Globus pallidus (tissue), 1 donor: ENCODE measurements at regions not wholly inside any gene's neighbourhood (a gene's known extent, or its start where the extent isn't known, plus 50 kb on each side); places are given as distances from the start of the nearest gene placed in this dataset.

Experiments
- DNase-seq: peaks from one replicate; pipeline ENCODE4 v3.0.0-alpha.2; 2015; ENCODE audit warnings: low spot score

DNA sequence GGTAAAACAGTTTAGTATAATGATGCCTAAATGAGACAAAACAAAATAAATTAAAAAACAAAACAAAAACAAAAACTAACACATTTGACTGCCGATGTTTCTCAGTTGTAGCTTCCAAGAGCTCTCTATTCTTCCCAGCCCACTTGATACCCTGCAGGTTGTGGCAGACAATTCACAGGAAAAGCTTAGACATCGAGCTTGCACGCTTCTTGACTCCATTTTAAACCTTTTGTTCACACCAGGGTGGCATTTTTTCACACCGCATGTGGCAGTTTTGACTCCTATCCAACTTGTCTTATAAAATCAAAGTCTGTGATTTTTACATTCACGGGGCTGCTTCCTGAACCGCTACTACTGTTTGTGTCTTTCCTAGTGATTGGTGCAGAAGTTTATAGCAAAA lies 575.9 kb downstream of the USP25 start:
- peak; percentile 68 for DNase-seq

DNA sequence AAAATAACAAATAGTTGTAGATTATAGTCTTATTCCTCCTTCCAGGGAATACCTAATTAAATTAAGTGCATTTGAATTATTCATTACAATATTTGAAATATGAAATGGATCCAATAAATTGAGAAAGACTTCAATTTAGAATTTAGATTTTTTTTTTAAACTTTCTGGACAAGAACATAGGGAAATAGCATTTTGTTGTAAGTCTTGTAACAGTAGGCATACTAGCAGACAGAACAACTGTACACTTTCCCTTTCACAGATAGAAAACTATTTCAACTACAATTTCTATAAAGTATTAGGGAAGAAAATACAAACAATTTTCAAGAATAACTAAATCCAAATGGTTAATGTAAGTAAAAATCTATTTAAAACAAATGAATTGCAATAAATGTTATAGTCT lies 577.5 kb downstream of the USP25 start:
- peak; percentile 40 for DNase-seq

DNA sequence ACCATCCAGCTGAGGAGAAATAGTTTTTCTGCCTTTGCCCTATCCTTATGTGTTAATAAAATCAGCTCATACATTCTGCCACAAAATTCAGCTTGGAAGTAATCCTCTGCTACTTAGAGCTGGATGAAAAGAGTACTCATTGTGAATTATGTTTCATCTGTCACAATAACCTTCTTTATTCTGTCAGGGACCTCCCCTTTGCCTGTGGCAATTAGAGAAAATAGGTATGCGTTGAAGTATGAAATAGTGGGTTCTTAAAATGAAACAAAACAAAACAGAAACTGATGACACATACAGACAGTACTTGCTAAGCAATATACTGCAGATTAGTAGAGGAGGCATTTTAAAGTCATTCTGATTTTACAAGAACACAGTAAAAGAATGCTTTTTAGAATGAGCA lies 578.5 kb downstream of the USP25 start:
- peak; percentile 74 for DNase-seq

DNA sequence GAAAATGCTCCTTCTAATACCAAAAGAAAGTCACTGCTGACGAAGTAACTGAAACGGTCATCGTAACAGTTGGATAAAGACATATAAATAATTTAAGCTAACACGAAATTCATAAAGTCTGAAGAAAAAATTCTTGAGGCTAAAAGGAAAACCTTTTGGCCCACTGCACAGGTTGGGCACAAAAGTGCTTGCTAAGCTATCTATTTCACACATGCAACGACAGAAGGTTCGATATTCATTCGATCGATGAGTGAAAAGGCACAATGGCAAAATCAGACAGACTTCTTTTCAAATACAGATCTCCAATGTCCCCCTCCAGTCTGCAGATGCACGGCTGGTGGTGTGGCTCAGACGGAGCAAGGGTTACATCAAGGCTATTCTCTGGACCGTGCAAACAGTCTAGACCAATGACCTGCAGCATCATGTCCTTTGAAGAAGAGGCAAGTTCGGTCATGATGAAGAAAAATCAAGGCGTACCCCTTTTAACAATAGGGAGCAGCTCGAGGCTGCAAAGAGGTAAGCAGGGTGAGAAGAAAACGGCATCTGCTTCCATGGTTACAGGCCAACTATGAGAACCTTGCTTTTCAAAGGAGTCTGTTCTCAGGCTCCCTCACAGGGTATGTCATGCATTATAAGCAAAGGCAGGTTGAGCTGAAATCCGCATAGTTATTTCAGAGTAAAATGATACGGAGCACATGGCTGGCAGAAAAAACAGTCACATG lies 579.6 kb downstream of the USP25 start:
- peak; percentile 65 for DNase-seq

DNA sequence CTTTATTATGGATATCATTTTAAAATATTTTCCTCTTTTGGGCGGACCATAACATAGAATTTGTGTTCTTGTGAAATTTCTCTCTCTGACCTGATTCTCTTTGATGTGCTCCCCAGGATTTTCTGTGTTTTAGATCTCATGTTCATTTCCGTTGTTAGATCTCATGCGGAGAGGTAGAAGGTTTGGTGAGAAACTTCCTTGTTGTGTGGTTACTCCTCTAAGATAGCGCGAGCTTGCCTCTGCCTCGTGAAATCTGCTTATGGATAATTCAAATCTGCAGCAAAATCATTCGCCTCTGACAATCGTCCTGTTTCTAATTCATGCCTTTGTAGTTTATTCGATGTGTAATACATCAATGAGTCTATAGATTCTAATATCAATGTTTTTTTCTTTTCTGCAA lies 580.4 kb downstream of the USP25 start:
- DNase-seq: peak; percentile 52

DNA sequence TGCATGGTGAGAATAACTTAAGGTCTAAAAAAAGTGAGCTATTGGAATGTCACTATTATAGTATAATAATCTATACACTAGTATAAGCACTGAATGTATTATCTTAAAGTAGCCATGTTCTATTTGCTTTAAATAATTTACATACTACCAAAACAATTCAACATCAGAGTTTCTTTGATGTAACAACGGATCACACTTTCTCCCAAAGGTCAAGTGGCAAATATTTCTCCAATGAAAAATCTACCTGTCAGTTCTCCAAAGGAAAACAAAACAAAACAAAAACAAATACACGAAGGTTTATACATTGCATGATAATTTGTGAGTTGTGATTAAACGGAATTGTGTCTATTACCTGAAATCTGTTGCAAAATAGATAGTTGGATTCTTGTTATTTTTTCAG lies 581.4 kb downstream of the USP25 start:
- no peak for DNase-seq

DNA sequence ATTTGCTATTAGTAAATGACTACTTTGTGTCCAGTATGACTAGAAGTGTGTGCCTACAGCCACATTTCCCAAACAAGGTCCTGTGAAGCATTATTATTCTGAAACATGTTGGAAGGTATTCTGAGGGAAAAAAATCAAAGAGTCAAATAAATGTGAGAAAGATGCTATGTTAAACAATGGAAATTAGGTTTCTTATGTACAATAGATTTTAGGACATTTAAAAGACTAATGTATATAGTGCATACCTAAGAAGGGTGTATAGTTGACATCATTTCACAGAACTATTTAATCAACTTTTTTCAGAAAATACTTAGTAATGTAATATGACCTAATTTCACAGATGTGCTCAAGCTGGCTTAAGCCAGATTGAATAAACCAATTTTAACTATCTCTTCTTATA lies 582.5 kb downstream of the USP25 start:
- DNase-seq: no peak

DNA sequence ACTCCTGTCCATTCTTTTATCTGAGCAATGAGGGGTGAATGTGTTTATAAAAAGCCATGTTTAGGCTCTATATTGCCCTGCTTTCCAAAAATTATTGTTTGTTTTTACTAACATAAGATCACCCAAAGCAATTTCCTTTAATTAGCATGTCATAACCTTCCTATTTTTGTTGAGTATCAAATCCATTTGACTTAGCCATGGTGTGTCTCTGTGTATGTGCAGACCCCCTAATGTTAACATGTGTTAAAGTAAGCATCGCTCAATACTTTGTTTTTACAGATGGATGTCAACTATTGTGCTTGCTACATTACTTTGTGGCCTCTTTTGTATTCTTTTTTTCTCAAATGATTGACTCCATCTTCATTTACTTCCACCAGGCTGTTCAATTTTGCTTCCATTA lies 585.4 kb downstream of the USP25 start:
- no peak for DNase-seq

DNA sequence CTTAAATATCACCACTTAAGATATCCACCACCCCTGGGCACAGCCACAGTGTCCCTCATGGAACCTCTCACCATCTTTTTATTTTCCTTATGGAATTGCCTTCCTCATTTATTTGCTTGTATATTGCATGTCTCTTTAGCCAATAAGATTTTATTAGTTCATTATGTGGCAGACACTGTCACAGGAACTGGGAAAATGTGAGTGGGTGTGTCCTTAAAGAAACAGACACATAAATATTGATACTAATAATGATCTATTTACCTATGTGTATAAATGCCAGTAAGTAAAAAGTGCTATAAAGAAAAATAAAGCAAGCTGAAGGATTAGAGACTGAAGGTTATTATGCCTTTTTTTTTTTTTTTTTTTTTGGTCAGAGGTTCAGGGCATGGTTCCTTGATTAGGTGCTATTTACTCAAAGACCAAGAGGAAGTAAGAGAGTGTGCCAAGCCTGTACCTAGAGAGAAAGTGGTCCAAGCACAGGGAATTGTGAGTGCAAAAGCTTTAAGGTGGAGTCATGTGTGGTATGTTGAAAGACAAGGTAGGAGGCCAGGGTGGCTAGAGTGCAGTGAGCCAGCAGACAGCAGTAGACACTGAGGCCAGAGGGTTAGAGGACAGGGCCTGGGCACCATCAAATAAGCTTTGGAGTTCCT lies 589.0 kb downstream of the USP25 start:
- DNase-seq: no peak

DNA sequence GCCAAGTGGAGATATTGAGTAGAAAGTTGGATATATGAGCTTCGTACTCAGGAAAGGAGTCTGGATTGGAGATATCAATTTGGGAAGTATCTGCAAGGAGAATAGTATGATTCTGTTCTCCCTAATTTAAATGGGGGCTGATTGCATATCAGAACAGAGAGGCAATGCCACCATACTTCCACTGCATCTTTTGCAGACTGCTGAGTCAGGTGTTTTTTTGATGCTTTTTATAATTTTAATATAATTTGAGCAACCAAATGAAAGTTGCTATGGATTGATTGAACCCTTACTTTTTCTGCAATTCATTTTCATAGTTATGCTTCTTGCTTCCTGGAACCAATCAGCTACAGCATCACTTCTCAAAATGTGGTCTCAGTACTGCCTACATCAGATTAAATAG lies 590.3 kb downstream of the USP25 start:
- no peak for DNase-seq

DNA sequence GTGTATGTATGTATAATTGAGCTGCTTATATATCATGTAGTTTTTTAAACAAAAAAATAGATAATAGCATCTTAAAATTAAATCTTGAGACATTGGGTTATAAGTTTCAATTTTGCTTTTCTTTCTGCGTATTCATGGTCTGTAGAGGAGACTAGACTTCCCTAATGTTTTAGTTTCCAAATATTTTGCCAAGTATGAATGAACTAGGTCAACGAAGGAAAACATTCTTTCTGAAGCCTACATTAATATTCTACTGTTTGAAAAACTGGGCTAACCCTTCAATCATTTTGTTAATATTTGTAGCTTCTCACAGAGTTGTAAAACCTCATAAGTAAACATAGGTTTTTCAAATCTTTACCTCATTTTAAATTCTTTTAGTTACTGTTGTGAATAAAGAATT lies 592.7 kb downstream of the USP25 start:
- DNase-seq: no peak

DNA sequence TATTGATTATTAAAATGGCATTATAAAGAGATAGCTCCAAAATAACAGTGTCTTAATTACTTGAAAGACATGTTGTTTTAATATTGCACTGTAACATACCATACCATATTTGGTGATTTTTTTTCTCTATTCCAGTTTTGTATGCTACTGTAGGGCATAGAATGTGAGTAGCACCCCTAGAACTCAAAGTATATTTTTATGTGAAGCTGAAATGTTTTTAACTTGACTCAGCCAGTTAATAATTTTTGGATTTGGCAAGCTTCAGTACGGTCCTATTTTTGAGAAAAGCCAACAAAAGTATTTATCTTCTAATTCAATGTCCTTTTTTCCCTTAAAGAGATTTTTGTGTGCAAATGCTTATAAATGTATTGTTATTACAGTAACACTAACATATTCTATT lies 593.8 kb downstream of the USP25 start:
- DNase-seq: no peak

DNA sequence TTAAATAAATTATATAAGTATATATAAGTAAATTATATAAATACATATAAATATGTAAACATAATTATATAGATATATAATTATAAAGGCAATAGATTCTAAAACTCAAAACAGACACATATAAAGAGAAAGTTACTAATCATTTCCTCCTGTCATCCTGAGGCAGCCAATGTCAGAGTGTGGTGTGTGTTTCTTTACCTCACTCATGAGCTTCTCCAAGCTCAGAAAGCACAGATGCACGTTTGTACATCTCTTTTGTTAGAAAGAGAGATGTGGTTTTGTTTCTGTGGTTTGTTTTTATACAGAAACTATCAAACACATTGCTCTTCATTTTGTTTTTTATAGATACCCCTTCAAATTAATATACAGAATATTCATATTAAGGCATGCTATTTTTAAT lies 594.8 kb downstream of the USP25 start:
- DNase-seq: no peak

DNA sequence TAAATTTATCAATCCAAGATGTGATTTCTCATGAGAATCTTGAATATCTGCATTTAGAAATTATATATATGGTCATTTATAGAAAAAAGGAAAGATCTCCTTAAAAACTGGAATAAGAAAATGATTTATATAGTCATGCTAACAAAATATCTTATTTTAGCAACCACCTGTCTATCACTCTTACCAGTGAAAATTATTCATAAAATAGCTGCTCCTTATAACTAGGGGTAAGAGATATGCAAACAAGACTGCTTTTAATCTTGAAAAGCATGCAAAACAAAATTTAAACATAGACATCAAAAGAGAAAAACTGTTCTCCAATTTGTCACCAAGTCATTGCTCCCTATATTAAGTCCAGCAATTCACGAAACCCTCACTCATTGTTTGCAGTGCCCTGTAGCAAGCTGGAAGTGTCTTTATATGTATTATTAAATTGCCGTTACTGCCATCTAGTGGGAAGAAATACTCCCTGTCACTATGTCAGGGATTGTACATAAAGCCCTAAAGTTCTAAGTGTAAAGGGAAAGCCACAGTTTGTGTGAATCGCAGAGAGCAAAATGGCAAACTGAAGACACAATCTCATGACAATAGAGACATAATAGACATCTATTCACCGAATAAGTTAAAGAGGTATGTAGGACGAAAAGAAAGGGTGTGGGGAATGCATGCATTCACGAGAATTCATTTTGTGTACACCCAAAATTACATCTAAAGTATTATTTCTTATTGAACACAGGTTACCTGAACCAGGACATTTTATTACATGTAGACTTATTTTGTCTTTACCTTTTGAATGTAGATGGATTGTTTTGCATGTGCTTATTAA lies 600.5 kb downstream of the USP25 start:
- peak; percentile 94 for DNase-seq

DNA sequence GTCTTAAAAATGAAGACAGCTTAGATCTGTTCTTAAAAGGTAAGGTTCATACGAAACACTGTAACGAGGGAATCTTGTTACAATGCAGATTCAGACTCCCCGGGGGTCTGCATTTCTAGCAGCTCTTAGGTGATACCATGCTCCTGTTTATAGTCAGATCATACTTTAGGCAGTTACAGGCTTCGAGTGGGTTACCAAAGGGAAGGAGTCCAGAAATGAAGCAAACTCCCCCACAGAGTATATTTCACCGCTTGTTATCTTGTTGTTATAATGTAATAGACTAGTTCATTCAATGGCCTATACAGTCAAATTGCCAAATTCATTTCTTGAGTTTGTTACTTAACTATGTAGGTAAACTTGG lies 601.1 kb downstream of the USP25 start:
- no peak for DNase-seq

DNA sequence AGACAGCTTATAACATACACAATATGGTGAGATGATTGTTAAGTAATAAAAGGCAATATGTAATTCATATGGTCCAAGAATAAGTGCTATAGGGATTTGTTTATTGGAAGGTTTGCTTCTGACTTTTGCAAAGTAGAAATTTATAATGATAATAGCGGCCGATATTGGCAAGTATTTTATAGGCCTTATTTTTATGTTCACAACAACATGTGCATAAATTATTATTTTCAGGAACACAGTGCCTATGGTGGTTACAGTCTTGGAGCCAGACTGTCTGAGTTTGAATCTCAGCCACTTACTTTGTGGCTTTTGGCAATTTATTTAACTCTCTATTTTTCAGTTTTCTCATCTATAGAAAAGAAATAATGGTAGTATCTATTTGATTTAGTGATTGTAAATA lies 607.5 kb downstream of the USP25 start:
- no peak for DNase-seq

DNA sequence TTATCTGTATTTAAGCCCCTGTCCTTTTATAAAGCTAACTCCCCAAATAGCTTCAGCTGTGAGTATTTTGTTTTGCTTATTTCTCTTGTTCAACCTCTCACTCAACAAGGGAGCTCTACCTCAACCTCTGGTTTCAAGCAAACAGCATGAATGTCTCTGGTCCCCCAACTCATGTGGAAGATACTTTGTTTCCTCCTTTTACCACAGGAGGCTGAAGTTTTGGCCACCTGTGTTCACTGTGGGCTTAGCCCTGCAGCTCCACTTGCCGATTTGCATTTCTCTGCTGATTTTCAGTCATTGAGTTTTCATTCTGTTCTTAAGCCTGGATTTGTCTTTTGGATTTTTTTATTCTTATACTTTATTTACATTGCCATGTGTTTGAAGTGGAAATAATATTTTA lies 613.1 kb downstream of the USP25 start:
- no peak for DNase-seq

DNA sequence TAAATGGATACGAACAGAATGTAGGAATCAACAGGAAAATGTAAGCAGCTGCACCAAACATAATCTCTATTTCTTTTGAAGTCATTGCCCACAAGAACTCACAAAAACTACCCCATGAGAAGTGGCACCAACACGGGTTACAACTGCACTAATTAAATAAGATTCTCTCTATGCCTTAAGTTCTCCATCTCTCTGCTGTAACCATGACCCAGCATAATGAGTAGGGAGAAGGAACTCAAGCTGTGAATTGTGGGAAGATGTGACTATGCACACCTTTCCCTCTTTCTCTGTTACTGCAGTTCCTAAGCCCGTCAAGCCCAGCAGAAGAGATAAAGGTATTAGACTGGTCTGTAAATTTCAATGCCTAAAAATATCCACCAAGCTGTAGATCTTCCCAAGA lies 614.0 kb downstream of the USP25 start:
- no peak for DNase-seq

DNA sequence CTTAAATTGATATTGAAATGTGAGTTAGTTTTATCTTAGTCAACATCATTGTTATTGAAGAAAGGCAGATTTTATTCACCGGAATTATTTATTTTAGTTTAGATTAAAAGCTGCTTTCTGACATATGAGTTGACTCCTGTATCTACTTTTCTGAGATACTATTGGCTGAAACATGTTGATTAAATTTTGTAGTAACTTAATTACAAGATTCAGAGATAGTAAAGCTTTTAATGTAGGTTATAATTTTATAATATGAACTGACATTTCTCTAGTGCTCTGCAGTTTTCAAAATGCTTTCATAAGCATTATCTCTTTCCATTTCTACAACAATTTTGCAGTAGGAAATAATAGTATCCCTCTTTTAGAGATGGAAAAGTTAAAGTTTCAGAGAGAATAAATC lies 616.0 kb downstream of the USP25 start:
- DNase-seq: no peak

DNA sequence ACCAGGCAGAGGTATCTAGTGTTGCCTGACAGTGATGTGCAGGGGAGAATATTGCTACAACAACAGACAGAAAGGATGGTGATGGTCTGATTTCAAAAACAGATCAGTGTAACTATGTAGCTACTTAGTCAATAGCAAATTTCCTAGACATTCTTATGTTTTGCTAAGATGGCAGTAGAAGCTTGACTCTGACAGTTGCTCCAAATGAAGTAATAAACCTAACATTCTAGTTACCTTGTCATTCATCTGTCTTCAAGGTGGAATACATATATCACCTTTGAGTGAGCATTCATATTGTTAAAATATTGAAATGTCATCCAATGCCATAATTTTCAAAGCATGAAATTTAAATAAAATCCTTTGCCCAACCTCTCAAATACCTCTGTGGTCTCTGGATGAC lies 617.4 kb downstream of the USP25 start:
- no peak for DNase-seq

DNA sequence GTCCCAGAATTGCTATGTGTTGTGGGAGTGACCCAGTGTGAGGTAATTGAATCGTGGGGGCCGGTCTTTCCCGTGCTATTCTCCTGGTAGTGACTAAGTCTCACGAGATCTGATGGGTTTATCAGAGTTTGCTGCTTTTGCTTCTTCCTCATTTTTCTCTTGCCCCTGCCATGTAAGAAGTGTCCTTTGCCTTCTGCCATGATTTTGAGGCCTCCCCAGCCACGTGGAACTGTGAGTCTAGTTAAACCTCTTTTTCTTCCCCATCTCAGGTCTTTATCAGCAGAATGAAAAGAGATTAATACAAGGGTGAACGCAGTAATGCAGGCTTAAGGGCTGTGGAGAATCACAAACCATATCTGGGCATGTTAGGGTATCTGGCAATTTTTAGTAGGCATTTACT lies 624.0 kb downstream of the USP25 start:
- no peak for DNase-seq

DNA sequence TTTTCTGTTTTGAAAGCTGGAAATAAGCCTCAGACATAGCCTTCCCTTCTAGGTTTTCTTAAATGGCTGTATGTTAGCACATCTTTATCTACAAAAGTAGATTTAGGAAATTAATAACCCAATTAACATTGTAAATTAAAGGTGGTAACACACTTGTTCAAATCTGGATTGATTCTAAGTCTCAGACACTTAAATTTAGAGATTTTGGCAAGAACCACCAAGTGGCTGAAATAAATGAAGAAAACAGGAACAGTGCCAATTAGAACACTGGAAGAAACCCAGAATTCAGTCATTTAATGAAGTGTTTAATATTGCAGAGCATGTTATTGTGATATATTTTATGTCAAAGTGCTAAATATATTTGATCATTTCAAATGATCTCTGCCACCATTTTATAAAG lies 628.2 kb downstream of the USP25 start:
- peak; percentile 20 for DNase-seq

DNA sequence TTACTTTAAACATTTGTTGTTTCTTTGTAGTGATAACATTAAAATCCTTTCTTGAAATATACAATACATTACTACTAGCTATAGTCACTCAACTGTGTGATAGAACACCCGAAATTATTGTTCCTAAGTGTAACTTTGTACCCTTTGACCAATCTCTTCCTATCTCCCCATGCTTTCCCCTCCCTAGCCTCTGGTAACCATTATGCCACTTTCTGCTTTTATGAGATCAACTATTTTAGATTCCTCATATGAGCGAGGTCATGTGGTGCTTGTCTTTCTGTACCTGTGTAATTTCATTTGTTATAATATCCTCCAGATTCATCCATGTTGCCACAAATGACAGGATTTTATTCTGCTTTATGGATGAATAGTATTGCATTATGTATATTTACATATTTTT lies 629.0 kb downstream of the USP25 start:
- DNase-seq: no peak
